Testis (tissue), 2 donors: ENCODE measurements at regions not wholly inside any gene's neighbourhood (a gene's known extent, or its start where the extent isn't known, plus 50 kb on each side); places are given as distances from the start of the nearest gene placed in this dataset.

Source experiments
- DNase-seq: peaks from one replicate; pipeline ENCODE4 v3.0.0-alpha.2; 2019
- H3K27ac ChIP-seq, 2 donors: fragments of 200-600 bp; sonication (generic); one replicate each; pipeline ENCODE4 v1.5.1; 2019
- H3K27me3 ChIP-seq: fragments of 200-600 bp; sonication (generic); one replicate; pipeline ENCODE4 v1.5.1; 2019
- H3K36me3 ChIP-seq: fragments of 200-600 bp; sonication (generic); one replicate; pipeline ENCODE4 v1.5.1; 2017; ENCODE audit warnings: low read depth; ENCODE audit errors: missing control alignments
- H3K4me1 ChIP-seq: fragments of 200-600 bp; sonication (generic); one replicate; pipeline ENCODE4 v1.5.1; 2019
- H3K4me3 ChIP-seq, 2 donors: fragments of 200-600 bp; sonication (generic); one replicate each; pipeline ENCODE4 v1.5.1; 2017 to 2019
- H3K9me3 ChIP-seq: fragments of 200-600 bp; sonication (generic); one replicate; pipeline ENCODE4 v1.5.1; 2017
- POLR2A ChIP-seq: fragments of 450-650 bp; IDR thresholded peaks from one replicate; pipeline ENCODE4 v1.6.1; 2017; ENCODE audit warnings: antibody characterized with exemption, mild to moderate bottlenecking, moderate library complexity
- WGBS, 2 donors: methylation state at CpG; one replicate each; pipeline ENCODE4 v1.1.5; 2018; 5-methylcytosine and 5-hydroxymethylcytosine counted together
- intact Hi-C: fragments of 100-400 bp; cut with DNase I; formaldehyde crosslinking; loops from one replicate; pipeline ENCODE4 v1.15.1; 2023; ENCODE audit warnings: low total_unique reads
- TF ChIP-seq, protein P1 (sequence below), 3 experiments: fragments of 450-650 bp in 2 of 3; fragments of 200-600 bp in 1 of 3; sonication (generic) in 1 of 3; IDR thresholded peaks; one replicate each; pipeline ENCODE4 v1.5.1; 2016 to 2019; ENCODE audit warnings: antibody characterized with exemption in 3 of 3, mild to moderate bottlenecking in 2 of 3, moderate library complexity in 1 of 3

DNA sequence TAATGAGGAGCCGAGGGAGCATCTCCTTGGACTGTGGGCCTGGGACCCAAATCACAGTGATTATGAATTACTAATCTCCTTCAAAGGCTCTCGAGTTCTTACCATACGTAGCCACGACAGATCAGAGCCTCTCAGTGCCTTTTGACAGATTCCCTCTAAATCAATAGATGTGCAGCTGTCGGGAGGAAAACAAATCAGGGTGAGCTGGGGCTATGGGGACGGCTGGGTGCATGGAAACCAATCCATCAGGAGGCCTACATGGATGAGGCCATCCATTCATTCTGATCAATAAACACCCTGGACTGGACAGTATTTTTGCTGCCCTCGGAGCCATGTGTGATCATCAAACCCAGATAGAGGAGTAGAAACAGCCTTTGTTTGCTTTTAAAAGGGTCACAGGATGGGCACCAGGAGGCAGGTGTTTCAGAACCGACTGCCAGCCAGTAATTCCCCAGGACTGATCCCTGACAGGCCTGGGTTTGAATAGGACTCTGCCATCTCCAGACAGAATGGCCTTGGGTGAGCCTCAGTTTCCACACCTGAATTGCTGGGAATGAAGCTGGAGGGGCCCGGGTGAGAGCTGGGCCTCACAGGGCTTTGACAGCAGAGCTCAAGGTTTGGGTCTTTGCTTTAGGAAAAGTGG, 532.8 kb downstream of the MATN1 start:
- no peaks in the 10 kb centered on the region for H3K36me3 ChIP-seq
- H3K9me3 ChIP-seq: no peaks in the 10 kb centered on the region
- intact Hi-C loops: no loop called here
- H3K27ac ChIP-seq: no peak overlapping the region
- no peak for DNase-seq
- WGBS, 2 donors: 86 to 88% methylated on average over 9 of the region's 9 CpGs
- no peaks in the 10 kb centered on the region for H3K4me1 ChIP-seq
- TF ChIP-seq POLR2A: no peak
- TF ChIP-seq, protein P1, sequence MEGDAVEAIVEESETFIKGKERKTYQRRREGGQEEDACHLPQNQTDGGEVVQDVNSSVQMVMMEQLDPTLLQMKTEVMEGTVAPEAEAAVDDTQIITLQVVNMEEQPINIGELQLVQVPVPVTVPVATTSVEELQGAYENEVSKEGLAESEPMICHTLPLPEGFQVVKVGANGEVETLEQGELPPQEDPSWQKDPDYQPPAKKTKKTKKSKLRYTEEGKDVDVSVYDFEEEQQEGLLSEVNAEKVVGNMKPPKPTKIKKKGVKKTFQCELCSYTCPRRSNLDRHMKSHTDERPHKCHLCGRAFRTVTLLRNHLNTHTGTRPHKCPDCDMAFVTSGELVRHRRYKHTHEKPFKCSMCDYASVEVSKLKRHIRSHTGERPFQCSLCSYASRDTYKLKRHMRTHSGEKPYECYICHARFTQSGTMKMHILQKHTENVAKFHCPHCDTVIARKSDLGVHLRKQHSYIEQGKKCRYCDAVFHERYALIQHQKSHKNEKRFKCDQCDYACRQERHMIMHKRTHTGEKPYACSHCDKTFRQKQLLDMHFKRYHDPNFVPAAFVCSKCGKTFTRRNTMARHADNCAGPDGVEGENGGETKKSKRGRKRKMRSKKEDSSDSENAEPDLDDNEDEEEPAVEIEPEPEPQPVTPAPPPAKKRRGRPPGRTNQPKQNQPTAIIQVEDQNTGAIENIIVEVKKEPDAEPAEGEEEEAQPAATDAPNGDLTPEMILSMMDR (IDR thresholded peaks at IDR 0.05): no peak
- no peak overlapping the region for H3K4me3 ChIP-seq
- H3K27me3 ChIP-seq: no peaks in the 10 kb centered on the region

DNA sequence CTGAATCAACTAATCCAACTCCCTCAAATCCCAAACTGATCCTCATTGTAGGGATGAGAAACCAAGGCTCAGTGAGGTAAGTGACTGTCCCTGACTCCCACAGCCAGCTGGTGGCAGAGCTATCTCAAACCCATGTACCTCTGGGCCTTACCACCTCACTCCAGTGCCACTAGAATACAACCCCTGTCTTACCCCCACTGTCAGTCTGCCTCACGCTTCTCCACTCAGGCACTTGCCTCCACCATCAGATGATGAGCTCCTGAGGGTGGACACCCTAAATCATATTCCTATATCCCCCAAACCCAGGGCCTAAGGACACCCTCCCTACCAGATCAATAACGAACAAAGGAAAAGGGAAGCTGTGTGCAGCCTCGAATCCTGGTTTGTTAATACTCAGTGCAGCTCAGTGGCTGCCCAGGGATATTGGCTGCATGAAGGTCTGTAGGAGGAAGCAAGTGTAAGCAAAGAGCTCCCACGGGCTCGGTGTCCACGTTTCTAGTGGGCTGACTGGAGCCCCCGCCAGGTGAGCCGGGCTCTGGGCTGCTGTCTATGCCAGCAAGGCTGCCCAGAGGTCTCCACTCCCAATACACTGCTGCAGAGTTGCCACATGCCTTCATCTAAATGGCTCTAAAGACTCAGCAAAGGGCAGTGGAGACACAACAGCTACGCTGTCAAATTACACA, 533.4 kb downstream of the MATN1 start:
- no peak for DNase-seq
- Histone ChIP-seq H3K9me3 (no peaks in the 10 kb centered on the region), H3K4me3 (no peak overlapping the region), H3K27me3 (no peaks in the 10 kb centered on the region), H3K4me1 (no peaks in the 10 kb centered on the region), H3K27ac (no peak overlapping the region), H3K36me3 (no peaks in the 10 kb centered on the region)
- 84 to 89% methylated on average over 9 of the region's 9 CpGs for WGBS, 2 donors
- intact Hi-C loops: no loop called here
- TF ChIP-seq, protein P1 (IDR thresholded peaks at IDR 0.05): no peak
- no peak for TF ChIP-seq POLR2A

DNA sequence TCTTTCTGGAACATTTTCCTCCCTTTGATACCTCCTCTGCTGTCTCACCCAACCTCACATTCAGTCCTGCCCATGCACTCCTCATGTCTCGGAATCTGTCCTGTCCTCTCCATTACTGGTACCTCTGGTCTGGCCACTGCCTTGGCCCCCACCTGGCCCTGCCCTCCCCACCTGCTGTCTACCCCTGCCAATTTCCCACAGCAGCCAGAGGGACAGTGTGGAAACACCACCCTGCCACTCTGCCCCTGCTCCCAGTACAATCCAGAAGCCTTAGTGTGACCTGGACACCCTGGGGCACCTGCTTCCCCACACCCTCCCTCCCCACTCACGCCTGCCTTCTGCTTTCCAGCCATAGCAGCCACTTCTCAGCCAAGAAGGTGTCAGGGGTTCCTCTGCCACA, 534.4 kb downstream of the MATN1 start:
- Histone ChIP-seq H3K27me3 (no peaks in the 10 kb centered on the region), H3K36me3 (no peaks in the 10 kb centered on the region), H3K27ac (no peak overlapping the region), H3K4me1 (no peaks in the 10 kb centered on the region), H3K9me3 (no peaks in the 10 kb centered on the region), H3K4me3 (no peak overlapping the region)
- no peak for TF ChIP-seq POLR2A
- TF ChIP-seq, protein P1 (IDR thresholded peaks at IDR 0.05): no peak
- intact Hi-C loops: no loop called here
- 93 to 97% methylated on average over 2 of the region's 2 CpGs for WGBS, 2 donors
- no peak for DNase-seq

DNA sequence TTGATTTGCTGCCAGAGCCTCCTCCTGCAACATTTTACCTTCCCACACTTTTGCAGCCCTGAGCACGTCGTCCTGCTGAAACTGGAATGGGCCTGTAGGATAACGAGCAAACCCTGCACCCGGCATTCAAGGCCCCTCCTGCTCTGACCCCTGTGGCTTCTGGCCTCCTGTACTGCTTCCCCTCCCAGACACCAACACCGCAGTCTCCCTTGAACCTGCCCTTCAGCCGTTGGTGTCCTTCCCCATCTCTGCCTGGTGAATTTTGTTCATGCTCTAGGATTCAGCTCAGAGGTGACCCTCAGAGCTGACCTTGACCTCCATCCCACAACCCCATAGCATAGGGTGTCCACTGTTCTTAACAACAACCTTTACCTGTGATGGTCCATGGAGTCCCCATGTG, 535.1 kb downstream of the MATN1 start:
- WGBS, 2 donors: 57 to 59% methylated on average over 6 of the region's 6 CpGs

More for the DNA sequence above, 535.1 kb downstream of the MATN1 start:
- TF ChIP-seq, protein P1 (IDR thresholded peaks at IDR 0.05): no peak
- TF ChIP-seq POLR2A: no peak
- no peaks in the 10 kb centered on the region for H3K27me3 ChIP-seq
- intact Hi-C loops: no loop called here
- no peak for DNase-seq
- no peaks in the 10 kb centered on the region for H3K4me1 ChIP-seq
- no peaks in the 10 kb centered on the region for H3K9me3 ChIP-seq
- H3K27ac ChIP-seq: no peak overlapping the region
- no peaks in the 10 kb centered on the region for H3K36me3 ChIP-seq
- H3K4me3 ChIP-seq: no peak overlapping the region
